SU-DHL-6 (cell line): ENCODE measurements at regions not wholly inside any gene's neighbourhood (a gene's known extent, or its start where the extent isn't known, plus 50 kb on each side); places are given as distances from the start of the nearest gene placed in this dataset.

Experiments used
- H2AFZ ChIP-seq: fragments of 200-600 bp; sonication (generic); 2 replicates; pipeline ENCODE4 v1.6.1; 2014; ENCODE audit warnings: low read depth, mild to moderate bottlenecking, moderate library complexity, mixed read lengths, antibody characterized with exemption, low read length; ENCODE audit not compliant: severe bottlenecking
- H3F3A ChIP-seq: fragments of 200-600 bp; shearing (Covaris generic); 2 replicates; pipeline ENCODE4 v1.6.0; 2016; ENCODE audit warnings: antibody characterized with exemption, mild to moderate bottlenecking; ENCODE audit not compliant: insufficient read depth
- H3K27ac ChIP-seq: fragments of 200-600 bp; sonication (generic); 2 replicates; pipeline ENCODE4 v1.5.1; 2016; ENCODE audit warnings: low read depth, mild to moderate bottlenecking, low read length, moderate library complexity, mixed read lengths
- H3K27me3 ChIP-seq: fragments of 200-600 bp; sonication (generic), shearing (Covaris generic); 2 replicates; pipeline ENCODE4 v1.6.0; 2014; ENCODE audit warnings: mild to moderate bottlenecking, low read length
- H3K36me3 ChIP-seq: fragments of 200-600 bp; sonication (generic); 2 replicates; pipeline ENCODE4 v1.6.1; 2014; ENCODE audit warnings: mild to moderate bottlenecking, low read length, mixed read lengths
- H3K4me2 ChIP-seq: fragments of 300-600, 200-600 bp; shearing (Covaris generic), sonication (generic); 2 replicates; pipeline ENCODE4 v1.6.0; 2014; ENCODE audit warnings: low read length, low read depth, mild to moderate bottlenecking; ENCODE audit not compliant: poor library complexity, severe bottlenecking
- H3K4me3 ChIP-seq: fragments of 200-600 bp; sonication (generic); 2 replicates; pipeline ENCODE4 v1.5.1; 2014; ENCODE audit warnings: antibody characterized with exemption, low read length, mild to moderate bottlenecking, mixed read lengths; ENCODE audit not compliant: insufficient read depth, poor library complexity, severe bottlenecking
- H3K79me2 ChIP-seq: fragments of 200-600 bp; sonication (generic); 2 replicates; pipeline ENCODE4 v1.6.1; 2014; ENCODE audit warnings: mild to moderate bottlenecking, low read length, moderate library complexity; ENCODE audit not compliant: insufficient read depth
- H3K9ac ChIP-seq: fragments of 200-600 bp; sonication (generic); 2 replicates; pipeline ENCODE4 v1.7.0; 2014; ENCODE audit warnings: mild to moderate bottlenecking, low read length
- H3K9me2 ChIP-seq: fragments of 200-600 bp; sonication (generic); replicated peaks from 2 replicates; pipeline ENCODE4 v1.6.1; 2014; ENCODE audit warnings: low read length; ENCODE audit not compliant: insufficient read depth
- H3K9me3 ChIP-seq: fragments of 200-600 bp; sonication (generic); 2 replicates; pipeline ENCODE4 v1.6.1; 2014; ENCODE audit warnings: low read length, mixed read lengths; ENCODE audit not compliant: insufficient read depth
- H4K20me1 ChIP-seq: fragments of 200-600 bp; sonication (generic); 2 replicates; pipeline ENCODE4 v1.6.1; 2014; ENCODE audit warnings: low read depth, mild to moderate bottlenecking, antibody characterized with exemption, low read length, moderate library complexity, mixed read lengths
- CTCF ChIP-seq: fragments of 200-600 bp; sonication (generic); IDR thresholded peaks from one replicate; pipeline ENCODE4 v1.5.1; 2017; ENCODE audit warnings: antibody characterized with exemption, mild to moderate bottlenecking, low read length, moderate library complexity; ENCODE audit not compliant: insufficient read depth, poor library complexity, severe bottlenecking
- EZH2phosphoT487 ChIP-seq: fragments of 200-600 bp; sonication (generic), shearing (Covaris generic); conservative IDR thresholded peaks from 2 replicates; pipeline ENCODE4 v1.6.1; 2018; ENCODE audit warnings: mild to moderate bottlenecking, antibody characterized with exemption, low read length, moderate library complexity, mixed read lengths

- Histone ChIP-seq H3K9ac (no peak overlapping the region), H3F3A (no peaks in the 10 kb centered on the region), H2AFZ (no peak overlapping the region), H3K9me2 (no peaks in the 10 kb centered on the region), H3K9me3 (no peaks in the 10 kb centered on the region), H3K27me3 (no peaks in the 10 kb centered on the region), H3K4me3 (no peak overlapping the region), H3K27ac (no peak overlapping the region), H3K4me2 (no peak overlapping the region), H4K20me1 (no peaks in the 10 kb centered on the region), H3K79me2 (no peaks in the 10 kb centered on the region), H3K36me3 (no peaks in the 10 kb centered on the region)
- TF ChIP-seq EZH2phosphoT487 (no peak), CTCF (no peak)
These were observed 366.9 kb downstream of the EPHA4 start for GRCh38 chr2:221205103-221205673.

DNA sequence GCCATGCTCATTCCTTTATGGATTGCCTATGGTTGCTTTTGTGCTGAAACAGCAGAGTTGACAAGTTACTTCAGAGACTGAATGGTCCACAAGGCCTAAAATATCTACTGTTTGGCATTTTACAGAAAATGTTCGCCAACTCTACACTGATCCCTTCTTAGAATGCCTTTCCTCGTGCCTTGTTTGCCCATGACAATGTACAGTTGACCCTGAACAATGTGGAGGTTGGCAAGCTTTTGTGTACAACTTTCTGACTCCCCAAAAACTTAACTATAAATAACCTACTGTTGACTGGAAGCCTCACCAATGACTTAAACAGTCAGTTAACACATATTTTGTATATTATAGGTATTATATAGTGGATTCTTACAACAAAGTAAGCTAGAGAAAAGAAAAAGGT lies 361.4 kb downstream of the EPHA4 start:
- Histone ChIP-seq H3K4me3 (no peak overlapping the region), H3F3A (no peaks in the 10 kb centered on the region), H3K79me2 (no peaks in the 10 kb centered on the region), H3K4me2 (no peak overlapping the region), H4K20me1 (no peaks in the 10 kb centered on the region), H3K27ac (no peak overlapping the region), H3K27me3 (no peaks in the 10 kb centered on the region), H3K9me2 (no peaks in the 10 kb centered on the region), H3K36me3 (no peaks in the 10 kb centered on the region), H2AFZ (no peak overlapping the region), H3K9me3 (no peaks in the 10 kb centered on the region), H3K9ac (no peak overlapping the region)
- TF ChIP-seq CTCF (no peak), EZH2phosphoT487 (no peak)

- Histone ChIP-seq H2AFZ (no peak overlapping the region), H3F3A (no peaks in the 10 kb centered on the region), H3K79me2 (no peaks in the 10 kb centered on the region), H3K4me3 (no peak overlapping the region), H3K27me3 (no peaks in the 10 kb centered on the region), H3K9me2 (no peaks in the 10 kb centered on the region), H3K36me3 (no peaks in the 10 kb centered on the region), H3K9ac (no peak overlapping the region), H3K27ac (no peak overlapping the region), H3K9me3 (no peaks in the 10 kb centered on the region), H4K20me1 (no peaks in the 10 kb centered on the region), H3K4me2 (no peak overlapping the region)
- TF ChIP-seq EZH2phosphoT487 (no peak), CTCF (no peak)
These were observed 360.5 kb downstream of the EPHA4 start for GRCh38 chr2:221211653-221212052.
